ENCODE measurements at regions not wholly inside any gene's neighbourhood (a gene's known extent, or its start where the extent isn't known, plus 50 kb on each side); places are given as distances from the start of the nearest gene placed in this dataset.
"Not testable (repeated sequence)": the region's sequence is repeated elsewhere in the genome, so short reads cannot be mapped to it uniquely, and the experiment has no call there.

DNA sequence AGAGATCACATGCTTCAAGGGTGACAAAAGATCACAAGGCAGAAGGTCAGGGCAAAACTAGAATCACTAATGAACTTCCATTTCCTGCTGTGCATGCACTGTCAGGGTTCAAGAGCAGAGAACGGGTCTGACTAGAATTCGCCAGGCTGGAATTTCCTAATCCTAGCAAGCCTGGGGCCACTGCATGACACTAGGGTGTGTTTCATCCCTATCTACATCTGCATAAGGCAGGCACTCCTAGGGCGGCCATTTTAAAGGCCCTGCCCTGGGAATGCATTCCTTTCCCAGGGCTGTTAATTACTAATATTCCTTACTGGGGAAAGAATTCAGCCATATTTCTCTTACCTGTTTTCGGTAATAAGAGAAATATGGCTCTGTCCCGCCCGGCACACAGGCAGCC is 734.1 kb downstream of the TFAP2A start:
- not testable (repeated sequence) for DNase-seq

DNA sequence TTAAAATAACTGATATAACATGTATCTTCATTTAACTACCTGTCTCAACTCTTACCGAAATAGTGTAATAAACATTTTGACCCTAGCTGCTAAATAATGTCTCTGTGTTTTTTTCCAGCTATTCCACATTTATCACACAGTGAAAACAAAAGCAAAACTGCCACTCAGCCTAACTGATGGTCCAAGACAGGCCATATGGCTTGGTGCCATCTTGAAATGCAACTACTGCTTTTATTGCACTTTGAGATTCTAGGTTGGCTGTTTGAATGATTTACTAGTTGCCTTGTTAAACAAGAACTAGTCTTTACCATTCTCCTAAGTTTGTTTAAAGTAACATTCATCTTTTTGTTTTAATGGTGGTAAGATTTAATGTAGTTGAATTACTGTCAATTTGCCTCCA is 739.8 kb downstream of the TFAP2A start:
- DNase-seq: no peak

DNA sequence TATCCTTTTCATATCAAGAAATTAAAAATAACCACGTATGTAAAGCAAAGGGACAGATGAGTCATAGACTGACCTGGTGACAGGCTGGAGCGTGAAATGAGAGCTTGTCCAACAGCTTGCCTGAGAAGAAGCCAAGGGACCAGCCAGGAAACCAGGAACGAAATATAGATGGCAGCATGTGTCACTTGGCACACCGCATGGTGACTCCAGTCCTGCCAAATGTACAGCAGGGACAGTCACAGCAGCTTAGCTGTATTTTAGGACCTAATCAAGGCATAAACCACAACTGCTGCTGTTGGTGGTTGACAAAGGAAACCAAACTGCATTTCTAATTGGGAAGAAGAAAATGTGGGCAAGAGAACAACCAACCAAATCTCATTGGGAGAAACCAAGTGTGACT is 755.0 kb downstream of the TFAP2A start:
- DNase-seq: no peak

DNA sequence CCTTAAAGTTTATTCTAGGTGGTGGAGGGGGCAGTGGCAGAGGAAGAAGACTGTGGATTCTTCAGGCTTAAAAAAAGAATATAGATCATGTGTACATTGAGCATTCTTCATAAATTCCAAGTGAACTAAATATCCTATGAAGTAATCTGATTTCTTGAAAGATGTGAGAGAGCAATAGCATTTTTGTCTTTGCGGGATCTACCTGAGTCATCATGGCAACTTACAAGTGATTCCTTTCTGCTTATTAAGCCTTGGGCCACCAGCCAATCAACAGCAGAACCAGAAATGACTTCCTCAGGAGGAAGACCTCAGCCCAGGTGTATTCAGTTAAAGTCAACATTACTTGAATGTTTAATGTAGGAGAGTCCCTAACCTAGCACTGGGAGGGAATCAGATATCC is 756.9 kb downstream of the TFAP2A start:
- no peak for DNase-seq

DNA sequence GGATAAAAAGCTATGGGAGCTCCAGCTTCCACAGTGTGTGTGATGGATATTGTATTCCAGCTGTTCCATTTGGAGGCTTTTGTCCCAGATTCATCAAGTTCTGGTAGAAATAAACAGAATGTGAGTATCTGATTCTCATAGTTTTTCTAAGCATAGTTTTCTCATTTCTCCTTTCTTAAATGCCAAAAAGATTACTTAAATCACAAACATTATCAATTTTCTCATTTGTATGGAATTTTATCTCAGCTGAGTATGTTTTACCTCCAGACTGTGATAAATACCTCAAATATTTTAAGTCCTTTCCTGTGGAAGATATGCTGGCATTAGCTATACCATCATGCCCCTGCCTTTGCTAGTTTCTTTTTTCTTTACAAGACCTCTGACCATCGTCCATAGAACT is 767.3 kb downstream of the TFAP2A start:
- DNase-seq: peak; percentile 5

DNA sequence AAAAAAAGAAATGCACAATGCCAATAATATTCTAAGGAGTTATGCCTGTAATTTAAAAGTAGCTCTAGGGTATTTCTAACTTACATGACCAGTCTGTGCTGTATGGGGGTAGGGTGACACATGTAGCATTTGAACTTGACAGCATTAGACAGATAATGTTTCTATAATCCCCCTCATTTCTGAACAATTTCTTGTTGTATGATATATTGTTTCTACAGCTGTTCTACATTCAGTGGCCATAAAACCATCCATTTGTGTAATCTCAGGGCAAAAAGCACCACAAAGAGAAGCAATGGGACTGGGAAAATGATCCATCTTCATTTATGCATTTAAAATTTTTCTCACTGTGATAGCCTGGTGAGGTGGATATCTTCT is 767.8 kb downstream of the TFAP2A start:
- no peak for DNase-seq

DNA sequence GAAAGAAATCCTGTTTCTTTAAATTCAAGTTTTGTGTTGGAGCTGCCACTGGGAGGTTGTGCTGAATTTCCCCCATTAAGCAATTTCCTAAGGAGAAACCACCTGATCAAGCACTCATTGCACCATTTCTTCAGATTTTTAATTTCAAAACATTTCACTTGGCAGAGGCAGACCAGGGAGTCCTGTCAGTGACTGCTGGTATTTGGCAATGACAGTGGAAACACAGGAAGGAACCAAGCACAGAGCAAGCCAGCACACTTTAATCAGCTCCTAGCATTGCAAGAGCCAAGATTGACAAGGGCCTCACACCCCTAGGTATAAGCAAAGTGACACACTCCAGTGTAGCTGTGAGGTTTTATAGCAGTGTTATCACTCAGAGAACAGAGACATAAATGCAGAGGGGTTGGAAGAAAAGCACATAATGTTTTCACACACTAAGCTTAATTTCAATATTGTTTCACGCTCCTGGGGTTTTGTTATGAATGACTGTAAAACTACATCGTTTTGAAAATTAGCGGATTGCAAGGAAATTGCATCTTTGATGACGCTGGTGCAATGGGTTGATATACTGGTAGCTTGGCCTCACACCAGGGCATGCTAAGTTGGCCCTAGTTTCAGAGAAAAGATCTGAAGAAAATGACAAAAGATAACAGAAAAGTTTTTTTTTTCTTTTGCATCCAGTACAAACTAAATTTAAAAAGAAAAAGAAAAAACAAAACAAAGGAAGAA is 768.4 kb downstream of the TFAP2A start:
- DNase-seq: peak; percentile 2

DNA sequence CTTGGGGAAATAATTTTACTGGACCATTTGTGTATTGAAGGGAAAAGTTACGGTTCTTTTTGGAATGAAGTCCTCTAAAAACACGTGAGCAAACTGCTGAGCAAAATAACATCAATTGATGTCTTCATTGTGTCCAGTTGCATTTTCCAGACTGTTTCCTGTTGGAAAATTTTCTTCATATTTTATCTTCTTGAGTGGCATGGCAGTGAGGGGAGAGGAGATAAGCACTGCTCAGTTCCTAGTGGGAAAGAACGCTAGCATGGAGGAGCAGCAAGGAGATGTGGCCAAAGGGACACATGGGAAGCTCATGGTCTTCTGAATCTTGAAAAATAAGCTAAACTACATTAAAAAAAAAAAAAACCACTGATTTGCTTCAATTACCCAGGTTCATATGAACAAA is 776.0 kb downstream of the TFAP2A start:
- DNase-seq: no peak

DNA sequence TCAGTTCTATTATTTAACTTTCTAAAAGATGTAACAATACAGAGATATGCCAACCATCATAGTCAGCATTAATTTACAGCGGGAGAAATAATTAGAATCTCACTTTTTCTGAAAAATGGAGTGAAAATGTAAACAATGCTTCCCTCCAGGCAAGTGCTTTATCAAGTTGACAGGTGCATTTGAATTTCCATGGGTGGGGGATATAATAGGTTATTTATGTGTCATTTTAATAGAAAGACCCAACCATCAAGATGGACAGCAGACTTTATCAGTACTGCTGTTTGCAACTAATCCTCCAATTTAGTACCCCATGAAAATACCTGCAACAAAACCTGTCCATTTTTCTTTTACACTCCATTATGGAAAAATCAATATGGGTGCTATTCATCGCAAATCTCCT is 780.1 kb downstream of the TFAP2A start:
- DNase-seq: no peak

DNA sequence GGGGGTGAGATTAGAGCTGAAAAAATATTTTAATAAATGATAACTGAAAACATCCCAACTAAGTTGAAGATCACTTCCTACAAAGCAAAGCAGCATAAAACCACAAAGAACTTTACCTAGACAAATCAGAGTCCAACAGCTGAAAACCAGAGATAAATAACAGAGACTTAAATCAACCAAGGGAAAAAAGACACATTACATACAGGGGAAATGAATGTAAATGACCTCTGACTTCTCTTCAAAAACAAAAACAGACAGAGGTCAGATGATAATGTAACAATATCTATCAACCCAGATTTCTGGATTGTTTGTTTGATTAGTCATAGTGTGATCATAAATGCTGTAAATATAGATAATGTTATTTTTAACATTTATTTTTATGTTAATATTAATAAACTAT is 782.8 kb downstream of the TFAP2A start:
- DNase-seq: no peak

DNA sequence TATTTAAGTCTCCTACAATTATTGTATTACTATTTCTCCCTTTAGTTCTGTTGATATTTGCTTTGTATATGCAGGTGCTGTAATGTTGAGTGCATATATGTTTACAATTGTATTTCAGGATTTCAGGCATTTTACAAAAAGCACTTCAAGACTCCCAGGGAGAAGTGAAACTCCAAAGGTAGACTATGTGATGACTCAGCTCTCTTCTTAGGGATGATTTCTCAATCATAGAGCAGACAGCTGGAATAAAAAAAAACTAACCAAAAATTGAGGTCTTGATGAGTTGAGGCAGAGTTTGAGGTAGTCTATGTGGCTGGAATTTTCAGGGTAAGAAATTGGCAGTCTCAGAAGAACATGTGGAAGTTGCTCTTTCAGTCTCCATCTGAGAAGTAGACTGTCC is 786.1 kb downstream of the TFAP2A start:
- DNase-seq: no peak

DNA sequence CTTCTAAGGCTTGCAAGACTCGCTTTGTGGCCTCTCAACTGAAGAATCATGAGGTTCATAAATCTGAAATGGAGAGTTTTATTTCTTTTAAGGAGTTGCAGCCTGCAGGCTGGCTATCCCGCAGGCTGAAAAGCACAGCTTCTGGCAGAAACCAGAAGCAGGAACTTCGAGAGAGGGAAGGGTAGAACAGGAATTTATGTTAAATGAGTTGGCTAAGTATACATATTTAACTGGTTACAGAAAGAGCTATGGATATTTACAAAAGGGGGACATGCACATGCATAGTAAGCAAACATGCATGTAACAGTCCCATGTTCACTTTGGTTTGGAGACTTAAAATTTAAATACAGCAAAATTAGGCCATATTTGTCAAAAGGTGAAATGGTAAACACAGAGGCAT is 787.0 kb downstream of the TFAP2A start:
- no peak for DNase-seq

DNA sequence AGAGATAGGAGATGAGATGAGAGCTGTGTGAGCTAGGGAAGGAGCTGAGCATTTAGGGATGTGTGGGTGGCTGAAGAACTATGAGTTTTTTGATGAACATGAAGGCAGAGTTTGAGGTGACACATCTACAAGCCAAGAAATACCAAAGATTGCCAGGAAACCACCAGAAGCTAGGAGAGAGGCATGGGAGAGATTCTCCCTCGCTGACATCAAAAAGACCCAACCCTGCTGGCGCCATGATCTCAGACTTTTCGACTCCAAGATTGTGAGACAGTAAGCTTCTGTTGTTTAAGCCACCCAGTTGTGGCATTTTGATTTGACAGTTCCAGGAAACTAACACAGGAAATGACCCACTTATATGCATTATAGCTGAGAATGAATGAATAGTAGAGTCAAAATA is 790.9 kb downstream of the TFAP2A start:
- peak; percentile 23 for DNase-seq

DNA sequence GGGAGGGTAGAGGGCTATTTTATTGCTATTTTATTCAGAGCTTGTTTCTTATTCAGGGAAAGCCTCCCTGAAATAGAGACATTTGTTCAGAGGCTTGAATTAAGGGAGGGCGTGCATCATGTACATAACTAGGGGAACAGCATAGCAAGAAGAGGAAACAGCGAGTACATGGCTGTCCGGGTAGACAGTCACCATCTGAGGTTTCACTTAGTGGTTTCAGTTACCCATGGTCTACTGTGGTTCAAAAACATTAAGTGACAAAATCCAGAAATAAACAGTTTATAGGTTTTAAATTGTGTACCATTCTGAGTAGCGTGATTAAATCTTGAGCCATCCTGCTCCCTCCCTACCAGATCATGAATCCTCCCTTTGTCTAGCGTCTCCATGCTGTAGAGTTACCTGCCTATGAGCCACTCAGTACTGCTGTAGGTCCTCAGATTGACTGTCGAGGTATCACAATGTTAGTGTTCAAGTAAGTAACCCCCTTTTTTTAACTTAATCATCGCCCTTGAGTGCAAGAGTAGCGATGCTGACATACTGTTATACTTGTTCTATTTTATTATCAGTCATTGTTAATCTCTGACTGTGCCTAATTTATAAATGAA is 791.5 kb downstream of the TFAP2A start:
- DNase-seq: no peak

DNA sequence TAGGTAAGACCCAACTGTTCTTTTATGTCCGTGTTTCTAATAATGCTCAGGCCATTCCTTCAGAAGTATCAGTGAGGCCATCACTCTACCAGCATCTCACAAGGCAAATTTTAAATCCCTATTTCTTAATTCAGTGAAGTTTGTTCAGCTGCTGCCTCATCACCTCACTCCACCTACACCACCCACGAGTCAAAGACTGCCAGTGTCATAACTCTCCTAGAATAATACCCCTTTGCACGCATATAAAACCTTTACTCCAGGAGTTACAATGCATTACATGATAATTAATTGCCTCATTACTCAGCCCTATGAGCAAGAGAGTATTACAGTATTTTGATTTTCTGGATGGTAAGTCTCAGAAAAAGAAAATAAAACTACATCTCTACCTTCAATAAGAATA is 793.6 kb downstream of the TFAP2A start:
- no peak for DNase-seq

DNA sequence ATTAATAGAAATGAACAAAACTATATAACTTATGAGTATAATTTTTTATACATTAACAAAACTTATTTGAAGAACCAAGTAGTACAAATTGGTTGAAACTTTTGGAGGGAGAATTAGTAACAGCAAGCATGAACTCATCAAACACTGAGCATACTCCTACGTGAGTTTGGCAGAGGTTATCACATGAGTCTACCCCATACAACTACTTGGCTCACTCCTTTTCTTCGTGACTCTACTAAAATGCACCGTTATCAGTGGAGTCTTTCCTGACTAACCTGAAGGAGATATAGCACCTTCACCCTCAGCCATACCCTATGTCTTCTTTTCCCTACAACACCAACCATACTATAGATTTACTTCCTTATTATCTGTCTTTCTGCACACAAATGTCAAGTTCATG is 794.2 kb downstream of the TFAP2A start:
- no peak for DNase-seq

DNA sequence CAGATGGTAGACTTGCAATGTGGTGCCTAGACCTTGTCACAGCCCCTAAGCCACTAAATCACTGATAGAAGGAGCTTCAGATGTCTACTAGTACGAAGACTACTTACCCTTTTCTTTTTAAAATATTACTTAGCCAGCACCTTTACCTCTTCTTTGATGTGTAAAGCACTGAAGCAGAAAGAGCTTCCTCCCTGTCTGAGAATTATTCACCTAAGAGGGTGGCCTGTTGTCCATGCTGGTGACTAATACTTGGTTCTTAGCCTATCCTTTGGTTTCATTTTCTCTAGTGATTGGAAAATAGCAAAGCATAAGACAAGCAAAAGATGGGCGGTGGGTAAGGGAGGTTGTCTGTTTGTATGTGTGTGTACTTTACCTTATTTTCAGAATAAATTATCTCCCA is 794.6 kb downstream of the TFAP2A start:
- no peak for DNase-seq

DNA sequence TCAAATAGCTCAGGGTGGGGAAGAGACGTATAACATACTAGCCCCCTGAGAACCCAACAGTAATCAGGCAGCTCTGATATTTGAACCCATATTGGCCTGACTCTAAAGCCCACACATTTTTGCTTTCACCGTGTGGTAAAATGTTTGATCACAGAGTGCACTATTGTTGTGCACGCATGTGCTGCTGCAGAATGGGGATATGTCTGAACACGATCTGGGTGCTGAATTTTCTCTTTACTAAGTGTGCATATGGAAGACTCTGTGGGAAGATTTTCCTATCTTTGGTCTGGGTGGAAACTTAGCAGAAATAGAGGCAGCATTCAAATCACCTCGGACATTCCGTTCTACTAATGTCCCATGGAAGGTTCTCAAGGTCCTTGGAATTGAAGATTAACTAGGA is 800.1 kb downstream of the TFAP2A start:
- no peak for DNase-seq

DNA sequence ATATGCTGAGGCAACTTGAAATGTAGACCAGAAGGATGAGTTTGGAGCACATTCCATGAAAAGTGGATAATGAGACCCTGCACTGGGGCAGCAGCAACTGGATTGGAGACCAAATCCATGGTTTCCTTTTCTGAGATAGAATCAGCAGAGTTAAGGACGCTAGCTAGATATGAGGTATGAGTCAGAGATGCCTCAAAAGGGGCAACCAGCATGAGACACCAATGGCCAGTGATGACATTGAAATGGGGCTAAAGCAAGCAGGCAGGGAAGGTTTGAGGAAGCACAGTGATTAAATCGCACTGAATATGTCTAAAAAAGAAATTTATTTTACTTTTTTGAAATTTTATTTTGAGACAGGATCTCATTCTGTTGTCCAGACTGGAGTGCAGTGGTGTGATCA is 802.4 kb downstream of the TFAP2A start:
- DNase-seq: no peak

DNA sequence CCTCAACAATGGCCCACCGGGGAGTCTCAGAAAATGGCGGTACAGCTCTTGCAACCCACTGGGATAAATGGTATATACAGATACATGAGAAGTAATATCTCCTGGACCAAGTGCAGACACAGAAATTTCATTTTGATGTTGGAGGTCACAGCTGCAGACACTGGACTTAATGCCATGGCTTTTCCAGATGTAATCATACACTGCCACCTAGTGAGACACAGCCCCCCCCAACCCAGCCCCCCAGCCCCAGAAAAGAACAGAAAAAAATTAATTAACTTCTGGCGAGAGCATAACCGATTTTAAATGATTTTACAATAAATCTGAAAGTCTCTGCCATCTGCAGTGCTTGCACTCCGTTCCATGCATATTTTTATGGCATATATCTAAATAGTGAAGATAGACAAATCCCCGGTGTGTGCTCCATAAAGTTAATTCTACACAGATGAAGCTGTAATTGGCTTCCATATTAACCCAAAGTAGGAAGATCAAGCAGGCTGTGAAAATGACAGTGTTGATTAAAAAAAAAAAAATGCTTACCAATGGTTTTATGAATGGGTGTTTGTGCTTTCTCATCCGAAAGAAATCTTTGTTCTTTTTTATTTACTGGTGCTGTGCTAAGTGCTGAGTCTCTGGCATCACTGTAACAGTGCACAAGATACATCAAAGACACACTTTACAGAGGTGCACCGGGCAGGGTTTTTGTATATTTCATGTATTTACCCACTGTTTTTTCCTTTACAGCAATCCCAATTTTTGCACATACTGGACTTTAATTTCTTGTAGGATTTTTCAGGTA is 804.1 kb downstream of the TFAP2A start:
- no peak for DNase-seq

DNA sequence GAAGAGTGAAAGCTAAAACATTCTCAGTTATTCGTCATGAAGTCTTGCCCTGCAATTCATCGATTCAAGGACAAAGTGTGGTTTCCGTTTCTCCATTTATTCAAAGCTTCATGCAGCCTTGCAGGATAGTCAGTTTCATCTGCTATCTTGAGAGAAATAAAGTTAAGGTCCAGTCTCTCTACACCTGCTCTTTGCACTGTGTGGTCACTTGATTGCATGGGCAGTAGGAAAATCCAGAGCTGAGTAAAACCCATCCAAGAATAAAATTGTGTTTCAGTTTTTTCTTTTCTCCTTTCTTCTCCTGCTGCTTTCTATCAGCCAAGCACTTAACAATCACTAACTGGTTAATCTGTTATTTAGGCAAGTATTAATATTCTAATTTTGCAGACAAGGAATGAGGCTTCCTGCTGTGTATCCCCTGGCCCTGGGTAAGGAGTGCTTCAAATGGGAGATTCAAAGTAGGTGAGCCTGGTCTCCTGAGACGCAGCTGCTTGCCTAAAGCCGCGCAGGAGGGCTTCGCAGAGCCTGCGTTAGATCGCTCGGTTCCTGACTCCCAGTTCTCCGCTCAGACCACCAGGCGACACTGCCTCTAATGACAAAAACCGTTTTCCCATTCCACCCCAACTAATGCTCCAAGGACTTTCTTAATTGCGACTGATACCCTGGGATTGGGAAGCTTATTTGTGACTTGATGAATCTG is 808.3 kb downstream of the TFAP2A start:
- no peak for DNase-seq

DNA sequence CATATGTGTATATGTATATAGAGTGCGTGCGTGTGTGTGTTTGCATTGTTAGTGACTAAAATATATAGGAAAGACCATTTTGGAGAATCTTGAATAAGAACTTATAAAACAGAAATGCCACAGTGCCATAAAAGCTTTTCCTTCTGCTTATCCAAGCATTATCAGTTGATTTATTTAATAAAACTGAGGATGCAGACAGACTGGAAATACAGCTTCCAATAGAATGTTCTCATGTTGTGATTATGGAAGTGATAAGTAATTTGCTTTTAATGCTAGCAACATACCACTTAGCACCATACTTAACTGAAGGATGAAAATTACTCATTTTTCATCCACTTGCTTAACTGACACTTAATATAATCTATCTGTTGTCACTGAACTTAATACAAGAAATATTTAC is 820.1 kb downstream of the TFAP2A start:
- DNase-seq: no peak

DNA sequence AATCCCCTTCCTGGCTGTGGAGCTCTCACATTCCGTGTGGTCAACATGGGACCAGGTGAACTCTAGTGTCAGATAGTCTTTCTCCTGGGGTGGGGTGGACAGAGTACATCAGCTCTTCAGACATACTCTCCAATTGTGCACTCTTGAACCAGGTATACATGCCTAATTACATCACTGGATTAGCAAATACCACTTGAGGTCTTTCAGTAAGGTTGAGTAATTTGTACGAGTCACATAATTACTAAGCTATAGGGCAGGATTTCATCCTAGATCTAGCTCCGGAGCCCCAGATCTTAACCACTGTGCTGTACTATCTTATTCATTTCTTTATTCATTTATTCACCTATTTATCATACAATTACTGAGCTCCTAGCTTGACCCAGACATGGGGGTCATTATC is 821.3 kb downstream of the TFAP2A start:
- DNase-seq: no peak

All from fibroblast of skin of scalp (primary cell).